Liver (tissue), 7 donors: ENCODE measurements at regions not wholly inside any gene's neighbourhood (a gene's known extent, or its start where the extent isn't known, plus 50 kb on each side); places are given as distances from the start of the nearest gene placed in this dataset.

ENCODE experiments used
- DNase-seq: peaks from one replicate; pipeline ENCODE4 v3.0.0-alpha.2; 2017; ENCODE audit warnings: low spot score
- H3K27ac ChIP-seq, 2 donors: one replicate each; pipeline ENCODE4 v1.7.0; 2013; ENCODE audit warnings: inconsistent platforms in 2 of 2, low read length in 2 of 2, control low read depth in 1 of 2, low read depth in 1 of 2, mild to moderate bottlenecking in 1 of 2
- H3K27me3 ChIP-seq, 4 donors: one replicate each; pipeline versions ENCODE4 v1.6.1 to v1.7.0; 2013; ENCODE audit warnings: low read length in 3 of 4, inconsistent platforms in 1 of 4, mild to moderate bottlenecking in 1 of 4, moderate library complexity in 1 of 4; ENCODE audit not compliant: control insufficient read depth in 4 of 4, insufficient read depth in 4 of 4
- H3K36me3 ChIP-seq, 4 donors: one replicate each; pipeline versions ENCODE4 v1.6.1 to v1.7.0; 2013; ENCODE audit warnings: low read length in 3 of 4, mild to moderate bottlenecking in 3 of 4, low read depth in 1 of 4, moderate library complexity in 1 of 4; ENCODE audit not compliant: control insufficient read depth in 4 of 4, insufficient read depth in 3 of 4
- H3K4me1 ChIP-seq, 4 donors: one replicate each; pipeline versions ENCODE4 v1.6.1 to v1.7.0; 2013; ENCODE audit warnings: low read length in 3 of 4, mild to moderate bottlenecking in 3 of 4, moderate library complexity in 1 of 4; ENCODE audit not compliant: control insufficient read depth in 4 of 4, insufficient read depth in 4 of 4
- H3K4me3 ChIP-seq, 3 donors: one replicate each; pipeline versions ENCODE4 v1.6.1 to v1.7.0; 2013; ENCODE audit warnings: low read length in 3 of 3, control low read depth in 1 of 3, low read depth in 1 of 3, mild to moderate bottlenecking in 1 of 3
- H3K9ac ChIP-seq, 2 donors: one replicate each; pipeline ENCODE4 v1.7.0; 2013; ENCODE audit warnings: low read length in 2 of 2, mild to moderate bottlenecking in 2 of 2, moderate library complexity in 2 of 2, control low read depth in 1 of 2, low read depth in 1 of 2
- H3K9me3 ChIP-seq, 4 donors: one replicate each; pipeline versions ENCODE4 v1.6.1 to v1.7.0; 2013; ENCODE audit warnings: low read length in 3 of 4; ENCODE audit not compliant: control insufficient read depth in 4 of 4
- EGR1 ChIP-seq, 2 donors: IDR thresholded peaks; 2 replicates each; pipeline ENCODE4 v1.6.1; 2016 to 2018; ENCODE audit warnings: antibody characterized with exemption in 2 of 2, low read depth in 2 of 2
- FOXA1 ChIP-seq: IDR thresholded peaks from 2 replicates; pipeline ENCODE4 v1.6.1; 2016; ENCODE audit warnings: antibody characterized with exemption
- FOXA2 ChIP-seq: IDR thresholded peaks from 2 replicates; pipeline ENCODE4 v1.6.1; 2016; ENCODE audit warnings: antibody characterized with exemption
- HNF4A ChIP-seq, 2 donors: conservative IDR thresholded peaks; 2 replicates each; pipeline ENCODE4 v1.6.1; 2016; ENCODE audit warnings: antibody characterized with exemption in 2 of 2, mild to moderate bottlenecking in 2 of 2
- HNF4G ChIP-seq: IDR thresholded peaks from 2 replicates; pipeline ENCODE4 v1.6.1; 2016; ENCODE audit warnings: antibody characterized with exemption
- JUND ChIP-seq, 2 donors: IDR thresholded peaks; 2 replicates each; pipeline ENCODE4 v1.6.1; 2016; ENCODE audit warnings: antibody characterized with exemption in 2 of 2
- NR2F2 ChIP-seq: IDR thresholded peaks from 2 replicates; pipeline ENCODE4 v1.6.1; 2016; ENCODE audit warnings: antibody characterized with exemption
- RAD21 ChIP-seq, 2 donors: IDR thresholded peaks; 2 replicates each; pipeline ENCODE4 v1.6.1; 2016; ENCODE audit warnings: antibody characterized with exemption in 2 of 2, mild to moderate bottlenecking in 2 of 2
- RXRA ChIP-seq, 2 donors: IDR thresholded peaks; 2 replicates each; pipeline ENCODE4 v1.6.1; 2017 to 2018; ENCODE audit warnings: antibody characterized with exemption in 2 of 2, mild to moderate bottlenecking in 1 of 2
- SP1 ChIP-seq: IDR thresholded peaks from 2 replicates; pipeline ENCODE4 v1.6.1; 2018; ENCODE audit warnings: antibody characterized with exemption, mild to moderate bottlenecking
- TAF1 ChIP-seq: conservative IDR thresholded peaks from 2 replicates; pipeline ENCODE4 v1.6.1; 2016; ENCODE audit warnings: antibody characterized with exemption, mild to moderate bottlenecking
- YY1 ChIP-seq: IDR thresholded peaks from 2 replicates; pipeline ENCODE4 v1.6.1; 2016; ENCODE audit warnings: antibody characterized with exemption, mild to moderate bottlenecking
- WGBS: extraction: QIAGEN DNeasy Blood & Tissue Kit; methylation state at CpG from one replicate; pipeline ENCODE4 v1.1.7; 2013; 5-methylcytosine and 5-hydroxymethylcytosine counted together
- TF ChIP-seq, protein P1 (sequence below): IDR thresholded peaks from 2 replicates; pipeline ENCODE4 v1.6.1; 2016; ENCODE audit warnings: antibody characterized with exemption, mild to moderate bottlenecking
- TF ChIP-seq, protein P2 (sequence below): IDR thresholded peaks from 2 replicates; pipeline ENCODE4 v1.6.1; 2016; ENCODE audit warnings: antibody characterized with exemption
- TF ChIP-seq, protein P3 (sequence below): IDR thresholded peaks from 2 replicates; pipeline ENCODE4 v1.6.1; 2016; ENCODE audit warnings: antibody characterized with exemption
- TF ChIP-seq, protein P4 (sequence below): IDR thresholded peaks from 2 replicates; pipeline ENCODE4 v1.6.1; 2016; ENCODE audit warnings: antibody characterized with exemption
- donor health status: healthy.
- donor health status: healthy.
- donor health status: healthy.
- donor health status: healthy.

DNA sequence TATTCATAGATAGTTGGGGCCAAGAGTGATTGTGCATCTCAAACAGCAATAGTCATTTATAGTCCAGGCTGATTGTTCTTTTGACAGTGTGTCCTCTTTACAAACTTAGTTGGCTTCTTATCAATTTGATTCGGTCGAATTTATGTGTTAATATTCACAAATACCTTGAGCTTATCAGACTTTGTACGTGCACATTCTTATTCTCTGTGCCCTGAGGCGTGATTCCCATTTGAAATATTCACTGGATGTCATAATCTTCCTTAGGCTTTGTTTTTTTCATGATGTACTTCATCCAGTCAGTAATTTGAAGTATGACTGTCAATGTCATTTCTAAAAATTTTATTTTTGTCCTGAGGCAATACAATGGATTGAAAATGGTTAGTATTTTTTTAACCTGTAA lies 263.5 kb upstream of the PCDH7 start:
- H3K9me3 ChIP-seq: no peaks in the 10 kb centered on the region
- H3K4me1 ChIP-seq: no peaks in the 10 kb centered on the region
- no peak overlapping the region for H3K27ac ChIP-seq
- no peaks in the 10 kb centered on the region for H3K36me3 ChIP-seq
- H3K4me3 ChIP-seq: no peak overlapping the region
- 73% methylated on average over 4 of the region's 4 CpGs for WGBS
- TF ChIP-seq TAF1 (no peak), FOXA2 (no peak), JUND (IDR thresholded peaks at IDR 0.05) (no peak), HNF4A (conservative IDR thresholded peaks at IDR 0.05) (no peak), RAD21 (IDR thresholded peaks at IDR 0.05) (no peak)
- TF ChIP-seq, protein P1, sequence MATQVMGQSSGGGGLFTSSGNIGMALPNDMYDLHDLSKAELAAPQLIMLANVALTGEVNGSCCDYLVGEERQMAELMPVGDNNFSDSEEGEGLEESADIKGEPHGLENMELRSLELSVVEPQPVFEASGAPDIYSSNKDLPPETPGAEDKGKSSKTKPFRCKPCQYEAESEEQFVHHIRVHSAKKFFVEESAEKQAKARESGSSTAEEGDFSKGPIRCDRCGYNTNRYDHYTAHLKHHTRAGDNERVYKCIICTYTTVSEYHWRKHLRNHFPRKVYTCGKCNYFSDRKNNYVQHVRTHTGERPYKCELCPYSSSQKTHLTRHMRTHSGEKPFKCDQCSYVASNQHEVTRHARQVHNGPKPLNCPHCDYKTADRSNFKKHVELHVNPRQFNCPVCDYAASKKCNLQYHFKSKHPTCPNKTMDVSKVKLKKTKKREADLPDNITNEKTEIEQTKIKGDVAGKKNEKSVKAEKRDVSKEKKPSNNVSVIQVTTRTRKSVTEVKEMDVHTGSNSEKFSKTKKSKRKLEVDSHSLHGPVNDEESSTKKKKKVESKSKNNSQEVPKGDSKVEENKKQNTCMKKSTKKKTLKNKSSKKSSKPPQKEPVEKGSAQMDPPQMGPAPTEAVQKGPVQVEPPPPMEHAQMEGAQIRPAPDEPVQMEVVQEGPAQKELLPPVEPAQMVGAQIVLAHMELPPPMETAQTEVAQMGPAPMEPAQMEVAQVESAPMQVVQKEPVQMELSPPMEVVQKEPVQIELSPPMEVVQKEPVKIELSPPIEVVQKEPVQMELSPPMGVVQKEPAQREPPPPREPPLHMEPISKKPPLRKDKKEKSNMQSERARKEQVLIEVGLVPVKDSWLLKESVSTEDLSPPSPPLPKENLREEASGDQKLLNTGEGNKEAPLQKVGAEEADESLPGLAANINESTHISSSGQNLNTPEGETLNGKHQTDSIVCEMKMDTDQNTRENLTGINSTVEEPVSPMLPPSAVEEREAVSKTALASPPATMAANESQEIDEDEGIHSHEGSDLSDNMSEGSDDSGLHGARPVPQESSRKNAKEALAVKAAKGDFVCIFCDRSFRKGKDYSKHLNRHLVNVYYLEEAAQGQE: no peak
- TF ChIP-seq, protein P2, sequence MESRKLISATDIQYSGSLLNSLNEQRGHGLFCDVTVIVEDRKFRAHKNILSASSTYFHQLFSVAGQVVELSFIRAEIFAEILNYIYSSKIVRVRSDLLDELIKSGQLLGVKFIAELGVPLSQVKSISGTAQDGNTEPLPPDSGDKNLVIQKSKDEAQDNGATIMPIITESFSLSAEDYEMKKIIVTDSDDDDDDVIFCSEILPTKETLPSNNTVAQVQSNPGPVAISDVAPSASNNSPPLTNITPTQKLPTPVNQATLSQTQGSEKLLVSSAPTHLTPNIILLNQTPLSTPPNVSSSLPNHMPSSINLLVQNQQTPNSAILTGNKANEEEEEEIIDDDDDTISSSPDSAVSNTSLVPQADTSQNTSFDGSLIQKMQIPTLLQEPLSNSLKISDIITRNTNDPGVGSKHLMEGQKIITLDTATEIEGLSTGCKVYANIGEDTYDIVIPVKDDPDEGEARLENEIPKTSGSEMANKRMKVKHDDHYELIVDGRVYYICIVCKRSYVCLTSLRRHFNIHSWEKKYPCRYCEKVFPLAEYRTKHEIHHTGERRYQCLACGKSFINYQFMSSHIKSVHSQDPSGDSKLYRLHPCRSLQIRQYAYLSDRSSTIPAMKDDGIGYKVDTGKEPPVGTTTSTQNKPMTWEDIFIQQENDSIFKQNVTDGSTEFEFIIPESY: no peak
- no peak for DNase-seq
- no peak overlapping the region for H3K9ac ChIP-seq
- H3K27me3 ChIP-seq: no peaks in the 10 kb centered on the region

DNA sequence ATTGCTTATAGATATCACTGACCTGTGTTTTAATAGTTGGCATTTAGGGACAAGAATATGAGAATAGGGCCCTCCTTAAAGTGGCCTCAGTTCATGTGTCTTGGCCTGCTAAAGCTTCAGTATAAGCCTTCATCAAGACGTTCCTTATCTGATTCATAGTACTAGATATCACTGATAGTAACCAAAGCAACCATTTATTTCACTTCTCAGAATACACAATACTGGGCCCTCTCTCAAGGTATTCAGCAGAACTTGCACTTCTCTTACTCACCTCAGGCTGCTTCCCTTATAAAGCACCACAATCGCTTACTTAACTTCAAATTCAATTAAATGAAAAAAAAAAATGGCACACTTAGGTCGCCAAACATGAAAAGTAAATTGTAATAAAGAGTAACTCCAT lies 259.4 kb upstream of the PCDH7 start:
- Histone ChIP-seq H3K9me3 (no peaks in the 10 kb centered on the region), H3K36me3 (no peaks in the 10 kb centered on the region), H3K27me3 (no peaks in the 10 kb centered on the region), H3K4me1 (no peaks in the 10 kb centered on the region), H3K4me3 (no peak overlapping the region), H3K27ac (no peak overlapping the region), H3K9ac (no peak overlapping the region)
- DNase-seq: no peak
- WGBS: 52% methylated on average over 3 of the region's 3 CpGs
- no peak for TF ChIP-seq FOXA1

DNA sequence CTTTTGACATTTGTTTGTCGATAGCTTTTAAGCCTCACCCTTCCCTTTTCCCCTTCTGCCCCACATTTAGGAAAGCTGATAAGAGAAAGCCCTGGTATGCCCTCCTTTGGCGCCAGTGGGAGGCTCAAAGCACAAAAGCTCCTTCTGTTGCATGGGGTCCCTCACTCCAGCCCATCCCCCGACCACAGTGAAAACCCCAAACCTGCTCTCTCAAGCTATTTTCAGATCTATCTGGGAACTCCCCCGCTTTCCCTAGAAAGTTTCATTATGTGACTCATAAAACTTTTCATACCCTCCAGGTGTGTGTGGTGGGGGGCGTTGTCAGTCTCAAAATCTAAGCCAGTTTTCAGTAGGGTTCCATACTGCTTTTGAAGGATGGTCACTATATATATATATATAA lies 259.0 kb upstream of the PCDH7 start:
- Histone ChIP-seq H3K27ac (no peak overlapping the region), H3K9ac (no peak overlapping the region), H3K4me1 (no peaks in the 10 kb centered on the region), H3K36me3 (no peaks in the 10 kb centered on the region), H3K4me3 (no peak overlapping the region), H3K9me3 (no peaks in the 10 kb centered on the region), H3K27me3 (no peaks in the 10 kb centered on the region)
- DNase-seq: no peak
- WGBS: 78% methylated on average over 5 of the region's 5 CpGs
- TF ChIP-seq, protein P1: no peak
- no peak for TF ChIP-seq HNF4A (conservative IDR thresholded peaks at IDR 0.05)
- TF ChIP-seq, protein P3, sequence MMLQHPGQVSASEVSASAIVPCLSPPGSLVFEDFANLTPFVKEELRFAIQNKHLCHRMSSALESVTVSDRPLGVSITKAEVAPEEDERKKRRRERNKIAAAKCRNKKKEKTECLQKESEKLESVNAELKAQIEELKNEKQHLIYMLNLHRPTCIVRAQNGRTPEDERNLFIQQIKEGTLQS: no peak
- no peak for TF ChIP-seq HNF4G
- TF ChIP-seq, protein P2: no peak
- TF ChIP-seq YY1: no peak
- no peak for TF ChIP-seq TAF1
- TF ChIP-seq EGR1 (IDR thresholded peaks at IDR 0.05; ENCODE audit: low read depth in 2 of 2): no peak
- no peak for TF ChIP-seq FOXA2
- no peak for TF ChIP-seq FOXA1
- TF ChIP-seq JUND (IDR thresholded peaks at IDR 0.05): no peak
- no peak for TF ChIP-seq NR2F2
- TF ChIP-seq, protein P4, sequence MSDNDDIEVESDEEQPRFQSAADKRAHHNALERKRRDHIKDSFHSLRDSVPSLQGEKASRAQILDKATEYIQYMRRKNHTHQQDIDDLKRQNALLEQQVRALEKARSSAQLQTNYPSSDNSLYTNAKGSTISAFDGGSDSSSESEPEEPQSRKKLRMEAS: no peak
- TF ChIP-seq RXRA (IDR thresholded peaks at IDR 0.05): no peak
- no peak for TF ChIP-seq SP1
